Fibroblast of lung (primary cell): ENCODE measurements at regions not wholly inside any gene's neighbourhood (a gene's known extent, or its start where the extent isn't known, plus 50 kb on each side); places are given as distances from the start of the nearest gene placed in this dataset.

Source experiments
- DNase-seq, 2 donors: peaks; one replicate each; pipeline versions ENCODE4 v3.0.0 to v3.0.0-alpha.2; 2010; ENCODE audit warnings: low read depth in 2 of 2
- H2AFZ ChIP-seq: 2 replicates; pipeline ENCODE4 v1.5.1; 2012; ENCODE audit warnings: low read length, control low read depth, inconsistent platforms
- H3K27ac ChIP-seq: 2 replicates; pipeline ENCODE4 v1.5.1; 2011; ENCODE audit warnings: low read length, control low read depth; ENCODE audit not compliant: insufficient read depth
- H3K27me3 ChIP-seq: 2 replicates; pipeline ENCODE4 v1.5.1; 2011; ENCODE audit warnings: mild to moderate bottlenecking, low read length; ENCODE audit not compliant: control insufficient read depth, insufficient read depth
- H3K36me3 ChIP-seq: 2 replicates; pipeline ENCODE4 v1.5.1; 2011; ENCODE audit warnings: low read length; ENCODE audit not compliant: control insufficient read depth, insufficient read depth
- H3K4me1 ChIP-seq: 2 replicates; pipeline ENCODE4 v1.5.1; 2011; ENCODE audit warnings: low read length; ENCODE audit not compliant: control insufficient read depth, insufficient read depth; ENCODE audit errors: extremely low read depth
- H3K4me2 ChIP-seq: 2 replicates; pipeline ENCODE4 v1.5.1; 2011; ENCODE audit warnings: low read length, control low read depth; ENCODE audit not compliant: insufficient read depth; ENCODE audit errors: extremely low read depth
- H3K4me3 ChIP-seq, 4 experiments: fragments of 200-600 bp in 1 of 4; sonication (generic) in 1 of 4; replicated peaks in 1 of 4; 2 replicates each; pipeline ENCODE4 v1.5.1; 2011 to 2016; ENCODE audit warnings: low read length in 4 of 4, low read depth in 3 of 4, mild to moderate bottlenecking in 3 of 4, control low read depth in 2 of 4, inconsistent platforms in 1 of 4, mixed read lengths in 1 of 4; ENCODE audit not compliant: insufficient read depth in 1 of 4; ENCODE audit errors: control extremely low read depth in 1 of 4
- H3K79me2 ChIP-seq: 2 replicates; pipeline ENCODE4 v1.5.1; 2012; ENCODE audit warnings: mild to moderate bottlenecking, low read length, inconsistent platforms; ENCODE audit not compliant: control insufficient read depth, insufficient read depth
- H3K9ac ChIP-seq: 2 replicates; pipeline ENCODE4 v1.5.1; 2011; ENCODE audit warnings: mild to moderate bottlenecking, low read length, control low read depth; ENCODE audit not compliant: insufficient read depth
- H3K9me3 ChIP-seq: 2 replicates; pipeline ENCODE4 v1.5.1; 2012; ENCODE audit warnings: low read depth, low read length; ENCODE audit not compliant: control insufficient read depth, insufficient read depth
- H4K20me1 ChIP-seq: 2 replicates; pipeline ENCODE4 v1.5.1; 2011; ENCODE audit warnings: low read length; ENCODE audit not compliant: control insufficient read depth, insufficient read depth; ENCODE audit errors: extremely low read depth
- EZH2 ChIP-seq: IDR thresholded peaks from 2 replicates; pipeline ENCODE4 v1.5.1; 2012; ENCODE audit warnings: low read length, control low read depth, mild to moderate bottlenecking; ENCODE audit errors: missing control alignments
- TF ChIP-seq, protein P1 (sequence below), 2 donors: IDR thresholded peaks in 1 of 2; conservative IDR thresholded peaks in 1 of 2; 1 replicate in 1 of 2; 2 replicates in 1 of 2; pipeline ENCODE4 v1.5.1; 2011 to 2012; ENCODE audit warnings: low read length in 2 of 2, control low read depth in 1 of 2, inconsistent platforms in 1 of 2, low read depth in 1 of 2, mild to moderate bottlenecking in 1 of 2

DNA sequence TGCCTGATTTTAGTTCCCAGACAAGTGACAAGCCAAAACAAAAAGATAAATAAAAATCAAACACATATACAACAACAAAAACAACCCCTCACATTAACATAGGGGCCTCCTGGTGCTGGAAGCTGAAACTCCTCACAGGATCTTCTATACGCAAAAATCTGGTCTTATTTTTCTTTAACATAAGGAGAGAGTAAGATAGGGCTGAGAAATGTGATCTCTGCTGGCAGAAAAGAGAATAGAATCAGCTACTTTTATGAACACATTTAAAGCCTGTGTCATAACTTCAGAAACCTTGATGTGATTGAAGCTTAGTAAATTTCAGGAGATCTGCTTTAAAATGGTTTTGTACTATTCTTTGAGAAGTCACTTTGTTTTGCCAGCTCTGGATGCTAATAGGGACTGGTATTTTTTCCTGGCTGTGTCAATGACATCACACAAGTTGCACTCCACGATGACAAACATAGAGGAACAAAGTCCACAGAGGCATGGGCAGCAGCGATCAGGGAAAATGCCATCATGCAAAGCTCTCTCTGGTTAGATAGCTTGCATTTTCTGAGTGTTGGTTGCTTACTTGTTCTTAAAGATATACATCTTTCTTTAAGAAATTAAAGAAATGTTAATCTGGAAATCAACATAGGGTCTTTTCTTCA is 176.6 kb upstream of the SP4 start:
- Histone ChIP-seq H3K4me1 (no peaks in the 10 kb centered on the region), H3K4me3 (no peak overlapping the region), H3K9me3 (no peaks in the 10 kb centered on the region), H4K20me1 (no peaks in the 10 kb centered on the region), H2AFZ (no peak overlapping the region), H3K27ac (no peak overlapping the region), H3K4me2 (no peak overlapping the region), H3K27me3 (no peaks in the 10 kb centered on the region), H3K79me2 (no peaks in the 10 kb centered on the region), H3K36me3 (no peaks in the 10 kb centered on the region), H3K9ac (no peak overlapping the region)
- no peak for TF ChIP-seq EZH2
- TF ChIP-seq, protein P1, sequence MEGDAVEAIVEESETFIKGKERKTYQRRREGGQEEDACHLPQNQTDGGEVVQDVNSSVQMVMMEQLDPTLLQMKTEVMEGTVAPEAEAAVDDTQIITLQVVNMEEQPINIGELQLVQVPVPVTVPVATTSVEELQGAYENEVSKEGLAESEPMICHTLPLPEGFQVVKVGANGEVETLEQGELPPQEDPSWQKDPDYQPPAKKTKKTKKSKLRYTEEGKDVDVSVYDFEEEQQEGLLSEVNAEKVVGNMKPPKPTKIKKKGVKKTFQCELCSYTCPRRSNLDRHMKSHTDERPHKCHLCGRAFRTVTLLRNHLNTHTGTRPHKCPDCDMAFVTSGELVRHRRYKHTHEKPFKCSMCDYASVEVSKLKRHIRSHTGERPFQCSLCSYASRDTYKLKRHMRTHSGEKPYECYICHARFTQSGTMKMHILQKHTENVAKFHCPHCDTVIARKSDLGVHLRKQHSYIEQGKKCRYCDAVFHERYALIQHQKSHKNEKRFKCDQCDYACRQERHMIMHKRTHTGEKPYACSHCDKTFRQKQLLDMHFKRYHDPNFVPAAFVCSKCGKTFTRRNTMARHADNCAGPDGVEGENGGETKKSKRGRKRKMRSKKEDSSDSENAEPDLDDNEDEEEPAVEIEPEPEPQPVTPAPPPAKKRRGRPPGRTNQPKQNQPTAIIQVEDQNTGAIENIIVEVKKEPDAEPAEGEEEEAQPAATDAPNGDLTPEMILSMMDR (conservative IDR thresholded peaks at IDR 0.05 in 1 of 2, IDR thresholded peaks at IDR 0.05 in 1 of 2; ENCODE audit: low read depth in 1 of 2, low read length in 2 of 2) = no peak
- DNase-seq = no peak

DNA sequence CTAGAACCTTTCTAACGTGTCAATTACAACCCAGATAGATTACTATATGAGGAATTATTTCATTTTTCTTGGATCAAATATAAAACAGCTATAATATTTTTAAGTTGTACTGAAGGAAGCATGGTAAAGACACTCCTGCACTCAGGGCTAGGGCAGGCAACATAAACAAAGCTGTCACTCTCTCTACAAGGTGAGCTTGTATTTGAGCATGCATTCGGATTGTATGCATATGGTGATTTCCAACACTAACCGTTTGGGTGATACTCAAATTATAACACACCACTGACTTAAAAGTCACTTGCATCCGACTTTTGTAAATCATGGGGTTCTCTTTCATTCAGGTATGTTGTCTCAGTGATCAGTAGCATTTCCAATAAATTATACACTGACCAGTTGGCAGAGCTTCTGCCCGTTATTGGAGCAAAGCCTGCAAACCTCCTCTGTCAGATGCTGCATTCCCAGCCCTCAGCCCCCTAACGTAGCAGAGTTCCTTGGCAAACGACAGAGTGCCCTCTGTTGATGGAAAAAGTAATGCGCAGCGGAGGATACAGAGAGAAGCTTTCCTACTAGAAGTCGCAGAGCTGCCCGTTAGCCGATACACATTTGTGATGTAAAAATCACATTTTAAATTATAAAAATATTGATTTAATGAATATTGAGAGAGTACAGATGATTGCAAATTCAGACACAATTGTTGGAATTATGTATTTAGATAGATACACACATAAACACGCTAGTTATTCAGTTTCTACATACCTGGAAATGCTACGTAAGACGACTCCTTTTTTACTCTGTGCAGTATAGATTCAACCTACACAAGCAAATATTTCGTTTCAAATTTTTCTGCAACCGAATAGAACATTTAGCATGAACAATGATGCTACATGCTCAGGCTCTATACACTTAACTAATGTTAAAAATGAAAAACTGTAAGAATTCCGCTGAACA is 173.9 kb upstream of the SP4 start:
- H2AFZ ChIP-seq = no peak overlapping the region
- no peaks in the 10 kb centered on the region for H3K27me3 ChIP-seq
- no peak for TF ChIP-seq EZH2
- TF ChIP-seq, protein P1 (conservative IDR thresholded peaks at IDR 0.05 in 1 of 2, IDR thresholded peaks at IDR 0.05 in 1 of 2; ENCODE audit: low read depth in 1 of 2, low read length in 2 of 2) = peak; percentile 51 to 79
- H3K9me3 ChIP-seq = no peaks in the 10 kb centered on the region
- H3K27ac ChIP-seq = no peak overlapping the region
- H4K20me1 ChIP-seq = no peaks in the 10 kb centered on the region
- DNase-seq = peak; percentile 35 to 57
- no peaks in the 10 kb centered on the region for H3K4me1 ChIP-seq
- H3K9ac ChIP-seq = no peak overlapping the region
- no peaks in the 10 kb centered on the region for H3K36me3 ChIP-seq
- no peak overlapping the region for H3K4me2 ChIP-seq
- H3K4me3 ChIP-seq = peak overlapping the region in 1 of 4 experiments; percentile 24
- no peaks in the 10 kb centered on the region for H3K79me2 ChIP-seq

DNA sequence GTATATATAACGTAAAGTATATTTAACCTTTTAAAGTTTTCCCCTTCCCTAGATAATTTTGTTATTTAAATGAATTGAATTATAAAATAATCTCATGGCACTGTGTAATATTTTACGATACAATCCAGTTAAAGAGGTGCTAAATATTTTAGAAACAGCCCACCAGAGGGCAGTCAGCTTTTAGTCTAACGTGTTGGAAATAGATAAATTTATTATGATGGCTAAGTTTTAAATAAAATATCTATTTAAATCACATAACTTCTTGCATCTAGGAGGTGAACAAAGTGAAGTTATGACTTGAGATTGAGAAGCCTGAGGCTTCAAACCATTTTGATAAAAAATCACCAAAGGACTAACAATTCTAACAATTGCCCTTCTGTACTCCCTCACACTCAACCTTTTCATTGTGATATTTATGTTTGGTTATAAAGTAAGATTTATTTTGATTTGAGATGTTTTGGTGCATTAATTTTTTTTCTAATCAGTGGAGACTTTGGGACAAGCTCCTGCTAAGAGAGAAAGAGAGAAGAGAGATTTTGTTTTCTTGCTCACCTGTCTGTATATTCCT is 171.5 kb upstream of the SP4 start:
- no peak overlapping the region for H3K4me2 ChIP-seq
- H3K36me3 ChIP-seq = no peaks in the 10 kb centered on the region
- no peak overlapping the region for H2AFZ ChIP-seq
- no peak overlapping the region for H3K27ac ChIP-seq
- no peak for TF ChIP-seq EZH2
- TF ChIP-seq, protein P1 (conservative IDR thresholded peaks at IDR 0.05 in 1 of 2, IDR thresholded peaks at IDR 0.05 in 1 of 2; ENCODE audit: low read depth in 1 of 2, low read length in 2 of 2) = peak; percentile 35 to 46
- H3K4me3 ChIP-seq = no peak overlapping the region
- no peaks in the 10 kb centered on the region for H3K79me2 ChIP-seq
- peak; percentile 18 to 69 for DNase-seq
- H3K9ac ChIP-seq = no peak overlapping the region
- no peaks in the 10 kb centered on the region for H3K27me3 ChIP-seq
- no peaks in the 10 kb centered on the region for H4K20me1 ChIP-seq
- H3K9me3 ChIP-seq = no peaks in the 10 kb centered on the region
- no peaks in the 10 kb centered on the region for H3K4me1 ChIP-seq
